ENCODE measurements at regions not wholly inside any gene's neighbourhood (a gene's known extent, or its start where the extent isn't known, plus 50 kb on each side); places are given as distances from the start of the nearest gene placed in this dataset.
A peak's percentile ranks its signal among the peaks of the same experiment; 100 is the strongest.

DNA sequence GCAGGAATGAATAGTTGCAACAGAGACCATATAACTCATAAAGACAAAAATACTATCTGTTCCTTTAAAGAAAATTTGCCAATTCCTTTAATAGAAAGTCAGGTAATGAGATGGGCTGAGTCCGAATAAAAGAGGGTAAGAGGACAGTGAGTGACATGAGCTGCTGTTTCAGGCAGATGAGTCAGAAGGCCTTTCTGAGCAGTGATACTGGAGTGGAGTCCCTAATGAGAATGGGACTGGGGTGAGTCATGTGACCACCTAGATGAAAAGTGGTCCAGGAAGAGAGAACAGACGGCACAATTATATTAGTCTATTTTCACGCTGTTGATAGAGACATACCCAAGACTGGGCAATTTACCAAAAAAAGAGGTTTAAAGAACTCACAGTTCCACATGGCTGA is 393.7 kb downstream of the BCL11B start:
- no CpG with 5 or more reads among the region's 3 CpGs for WGBS, 2 donors (ENCODE audit: extremely low coverage in 2 of 2, insufficient read length in 2 of 2, insufficient replicate concordance in 1 of 2)
- Histone ChIP-seq H2BK12ac (ENCODE audit: low read length) (no peak overlapping the region), H3K9ac (ENCODE audit: low read depth, low read length, poor library complexity) (no peak overlapping the region), H2BK5ac (ENCODE audit: low read length) (no peak overlapping the region), H2AFZ (ENCODE audit: low read length) (no peak overlapping the region), H3K4me2 (ENCODE audit: insufficient read depth, low read length, poor library complexity, severe bottlenecking) (no peak overlapping the region), H2AK5ac (ENCODE audit: low read depth, low read length) (no peak overlapping the region), H3K4ac (ENCODE audit: low read length) (no peak overlapping the region), H3K27me3 (ENCODE audit: control insufficient read depth in 3 of 3, insufficient read depth in 3 of 3, low read depth in 1 of 3, low read length in 3 of 3) (no peaks in the 10 kb centered on the region), H2BK15ac (ENCODE audit: low read length) (no peak overlapping the region), H3K9me3 (replicated peaks in 1 of 2; ENCODE audit: control insufficient read depth in 2 of 2, insufficient read depth in 1 of 2, low read depth in 1 of 2, low read length in 2 of 2) (no peaks in the 10 kb centered on the region), H3K18ac (ENCODE audit: low read length) (no peak overlapping the region), H4K91ac (ENCODE audit: low read depth, low read length, poor library complexity) (no peak overlapping the region), H3K23ac (ENCODE audit: low read depth, low read length, poor library complexity) (no peak overlapping the region), H3K79me1 (ENCODE audit: low read depth, low read length) (no peaks in the 10 kb centered on the region), H3K14ac (ENCODE audit: low read length) (no peak overlapping the region), H4K8ac (ENCODE audit: low read depth, low read length) (no peak overlapping the region), H3K4me1 (ENCODE audit: control insufficient read depth in 2 of 2, insufficient read depth in 1 of 2, low read depth in 1 of 2, low read length in 2 of 2) (no peaks in the 10 kb centered on the region), H3K27ac (replicated peaks; ENCODE audit: low read length) (no peak overlapping the region), H3K36me3 (replicated peaks in 1 of 2; ENCODE audit: control insufficient read depth in 2 of 2, insufficient read depth in 2 of 2, low read length in 2 of 2) (no peaks in the 10 kb centered on the region), H3K4me3 (ENCODE audit: low read length in 2 of 2) (no peak overlapping the region), H2BK120ac (ENCODE audit: low read depth, low read length) (no peak overlapping the region)
- DNase-seq (ENCODE audit: low spot score): no peak

DNA sequence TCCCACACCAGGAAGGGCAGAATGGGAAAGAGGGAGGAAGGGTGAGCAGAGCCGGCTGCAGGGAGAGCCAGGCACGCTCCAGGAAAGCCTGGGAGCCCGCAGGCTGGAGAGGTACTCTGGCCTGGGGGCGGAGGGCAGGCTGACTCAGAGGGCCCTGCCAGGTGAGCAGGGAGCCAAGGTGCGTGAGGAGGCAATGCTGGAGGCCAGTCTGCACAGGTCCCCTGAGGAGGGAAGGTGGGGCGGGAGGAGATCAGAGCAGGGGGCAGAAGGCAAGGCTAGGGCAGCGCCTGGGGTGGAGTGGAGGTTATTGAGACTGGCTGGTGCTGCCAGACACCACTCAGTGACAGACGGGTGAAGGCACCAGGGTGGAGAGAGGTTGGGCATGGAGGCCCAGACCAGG is 385.0 kb downstream of the BCL11B start:
- H2AK5ac ChIP-seq (ENCODE audit: low read depth, low read length): peak overlapping the region; percentile 87
- no peak overlapping the region for H3K27ac ChIP-seq (replicated peaks; ENCODE audit: low read length)
- peaks cover 0 to 3% of the 10 kb centered on the region in 2 donors for H3K9me3 ChIP-seq (replicated peaks in 1 of 2; ENCODE audit: control insufficient read depth in 2 of 2, insufficient read depth in 1 of 2, low read depth in 1 of 2, low read length in 2 of 2)
- no peak overlapping the region for H3K23ac ChIP-seq (ENCODE audit: low read depth, low read length, poor library complexity)
- peak overlapping the region; percentile 53 for H3K18ac ChIP-seq (ENCODE audit: low read length)
- H3K79me1 ChIP-seq (ENCODE audit: low read depth, low read length): no peaks in the 10 kb centered on the region
- H4K8ac ChIP-seq (ENCODE audit: low read depth, low read length): peak overlapping the region; percentile 99
- H3K4me3 ChIP-seq (ENCODE audit: low read length in 2 of 2): no peak overlapping the region
- H3K4ac ChIP-seq (ENCODE audit: low read length): no peak overlapping the region
- H3K27me3 ChIP-seq (ENCODE audit: control insufficient read depth in 3 of 3, insufficient read depth in 3 of 3, low read depth in 1 of 3, low read length in 3 of 3): peaks cover 0 to 3% (median 0%) of the 10 kb centered on the region in 3 experiments
- no peak for DNase-seq (ENCODE audit: low spot score)
- no peak overlapping the region for H2BK12ac ChIP-seq (ENCODE audit: low read length)
- no peak overlapping the region for H2BK120ac ChIP-seq (ENCODE audit: low read depth, low read length)
- peak overlapping the region; percentile 71 for H2BK15ac ChIP-seq (ENCODE audit: low read length)
- no peak overlapping the region for H3K9ac ChIP-seq (ENCODE audit: low read depth, low read length, poor library complexity)
- peak overlapping the region; percentile 7 for H2BK5ac ChIP-seq (ENCODE audit: low read length)
- H3K14ac ChIP-seq (ENCODE audit: low read length): peak overlapping the region; percentile 2
- peak overlapping the region; percentile 10 for H4K91ac ChIP-seq (ENCODE audit: low read depth, low read length, poor library complexity)
- H2AFZ ChIP-seq (ENCODE audit: low read length): no peak overlapping the region
- no CpG with 5 or more reads among the region's 8 CpGs for WGBS, 2 donors (ENCODE audit: extremely low coverage in 2 of 2, insufficient read length in 2 of 2, insufficient replicate concordance in 1 of 2)
- no peaks in the 10 kb centered on the region for H3K36me3 ChIP-seq (replicated peaks in 1 of 2; ENCODE audit: control insufficient read depth in 2 of 2, insufficient read depth in 2 of 2, low read length in 2 of 2)
- H3K4me1 ChIP-seq (ENCODE audit: control insufficient read depth in 2 of 2, insufficient read depth in 1 of 2, low read depth in 1 of 2, low read length in 2 of 2): peaks cover 0 to 14% of the 10 kb centered on the region in 2 donors
- H3K4me2 ChIP-seq (ENCODE audit: insufficient read depth, low read length, poor library complexity, severe bottlenecking): no peak overlapping the region

DNA sequence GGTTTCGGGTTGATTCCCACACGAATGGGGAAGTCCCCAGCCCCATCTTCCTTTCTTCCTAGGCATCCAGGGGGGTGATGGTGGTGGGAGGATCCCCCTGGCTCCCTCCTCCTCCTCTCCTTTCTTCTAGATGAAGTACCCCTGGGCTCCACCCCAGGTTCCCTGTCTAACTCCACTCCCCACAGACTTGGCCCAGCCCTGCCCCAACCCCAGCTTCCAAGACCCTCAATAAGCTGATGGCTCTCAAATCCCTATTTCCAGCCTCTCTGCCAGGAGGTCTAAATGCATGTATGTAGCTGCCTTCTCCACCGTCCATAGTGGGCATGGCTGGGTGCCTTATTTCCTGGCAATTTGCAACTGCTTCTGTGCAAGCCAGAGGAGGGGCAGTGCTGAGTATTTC is 383.7 kb downstream of the BCL11B start:
- Histone ChIP-seq H3K4me2 (ENCODE audit: insufficient read depth, low read length, poor library complexity, severe bottlenecking) (no peak overlapping the region), H2BK15ac (ENCODE audit: low read length) (no peak overlapping the region), H3K27me3 (ENCODE audit: control insufficient read depth in 3 of 3, insufficient read depth in 3 of 3, low read depth in 1 of 3, low read length in 3 of 3) (peaks cover 0 to 3% (median 0%) of the 10 kb centered on the region in 3 experiments), H2BK120ac (ENCODE audit: low read depth, low read length) (no peak overlapping the region), H3K4me3 (ENCODE audit: low read length in 2 of 2) (peak overlapping the region in 1 of 2 donors; percentile 8), H4K91ac (ENCODE audit: low read depth, low read length, poor library complexity) (no peak overlapping the region), H3K23ac (ENCODE audit: low read depth, low read length, poor library complexity) (no peak overlapping the region), H2AK5ac (ENCODE audit: low read depth, low read length) (no peak overlapping the region), H3K18ac (ENCODE audit: low read length) (peak overlapping the region; percentile 21), H2BK5ac (ENCODE audit: low read length) (no peak overlapping the region), H3K9me3 (replicated peaks in 1 of 2; ENCODE audit: control insufficient read depth in 2 of 2, insufficient read depth in 1 of 2, low read depth in 1 of 2, low read length in 2 of 2) (peaks cover 0 to 3% of the 10 kb centered on the region in 2 donors), H3K79me1 (ENCODE audit: low read depth, low read length) (no peaks in the 10 kb centered on the region), H3K9ac (ENCODE audit: low read depth, low read length, poor library complexity) (no peak overlapping the region), H3K4ac (ENCODE audit: low read length) (no peak overlapping the region), H3K36me3 (replicated peaks in 1 of 2; ENCODE audit: control insufficient read depth in 2 of 2, insufficient read depth in 2 of 2, low read length in 2 of 2) (no peaks in the 10 kb centered on the region), H3K27ac (replicated peaks; ENCODE audit: low read length) (no peak overlapping the region), H3K14ac (ENCODE audit: low read length) (no peak overlapping the region), H3K4me1 (ENCODE audit: control insufficient read depth in 2 of 2, insufficient read depth in 1 of 2, low read depth in 1 of 2, low read length in 2 of 2) (peaks cover 0 to 14% of the 10 kb centered on the region in 2 donors), H4K8ac (ENCODE audit: low read depth, low read length) (no peak overlapping the region), H2BK12ac (ENCODE audit: low read length) (no peak overlapping the region), H2AFZ (ENCODE audit: low read length) (no peak overlapping the region)
- WGBS, 2 donors (ENCODE audit: extremely low coverage in 2 of 2, insufficient read length in 2 of 2, insufficient replicate concordance in 1 of 2): no CpG with 5 or more reads among the region's 3 CpGs
- no peak for DNase-seq (ENCODE audit: low spot score)

DNA sequence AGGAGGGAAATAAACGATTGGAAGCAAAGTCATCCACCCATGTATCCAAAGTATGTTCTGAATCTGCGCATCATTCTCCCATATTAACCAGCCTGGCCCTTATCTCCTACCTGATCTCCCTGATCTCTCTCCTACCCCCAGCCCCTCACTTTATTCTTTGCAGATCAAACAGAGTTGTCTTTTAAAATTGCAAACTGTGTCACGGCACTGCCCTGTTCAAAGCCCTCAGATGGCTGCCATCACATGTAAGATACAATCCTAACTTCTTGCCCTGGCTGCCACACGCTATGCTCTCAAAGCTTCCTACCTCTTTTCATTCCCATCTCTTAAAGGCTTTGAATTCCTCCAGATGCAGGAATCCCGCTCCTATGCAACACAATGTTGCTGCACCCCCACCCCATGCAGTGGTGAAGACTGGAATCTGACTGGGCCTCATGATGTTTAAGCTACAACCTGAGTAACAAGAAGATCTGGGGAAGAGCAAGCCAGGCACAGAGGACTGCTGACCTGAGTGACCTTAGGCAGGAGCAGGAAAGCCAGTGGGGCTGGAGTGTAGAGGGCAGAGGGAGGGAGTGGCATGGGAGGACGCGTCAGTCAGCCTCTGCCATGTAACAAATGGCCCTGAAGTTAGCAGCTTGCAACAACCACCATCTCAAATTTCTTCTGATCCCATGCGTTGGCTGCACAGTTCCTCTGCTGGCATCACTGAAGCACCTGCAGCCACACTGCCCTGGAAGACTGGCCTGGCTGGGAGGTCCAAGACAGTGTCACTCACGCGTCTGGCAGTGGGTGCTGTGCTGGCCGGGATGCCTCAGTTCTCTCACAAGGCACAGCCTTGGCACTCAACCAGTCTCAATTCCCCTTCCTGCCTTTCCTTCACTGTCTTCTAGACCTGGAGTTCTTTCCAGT is 382.8 kb downstream of the BCL11B start:
- Histone ChIP-seq H2BK120ac (ENCODE audit: low read depth, low read length) (no peak overlapping the region), H3K9me3 (replicated peaks in 1 of 2; ENCODE audit: control insufficient read depth in 2 of 2, insufficient read depth in 1 of 2, low read depth in 1 of 2, low read length in 2 of 2) (peaks cover 0 to 3% of the 10 kb centered on the region in 2 donors), H2BK12ac (ENCODE audit: low read length) (no peak overlapping the region), H3K23ac (ENCODE audit: low read depth, low read length, poor library complexity) (no peak overlapping the region), H3K14ac (ENCODE audit: low read length) (no peak overlapping the region), H3K27me3 (ENCODE audit: control insufficient read depth in 3 of 3, insufficient read depth in 3 of 3, low read depth in 1 of 3, low read length in 3 of 3) (peaks cover 0 to 3% (median 0%) of the 10 kb centered on the region in 3 experiments), H3K36me3 (replicated peaks in 1 of 2; ENCODE audit: control insufficient read depth in 2 of 2, insufficient read depth in 2 of 2, low read length in 2 of 2) (no peaks in the 10 kb centered on the region), H3K4ac (ENCODE audit: low read length) (no peak overlapping the region), H2AFZ (ENCODE audit: low read length) (no peak overlapping the region), H3K18ac (ENCODE audit: low read length) (peak overlapping the region; percentile 68), H3K9ac (ENCODE audit: low read depth, low read length, poor library complexity) (no peak overlapping the region), H2AK5ac (ENCODE audit: low read depth, low read length) (no peak overlapping the region), H3K4me3 (ENCODE audit: low read length in 2 of 2) (no peak overlapping the region), H2BK15ac (ENCODE audit: low read length) (no peak overlapping the region), H4K8ac (ENCODE audit: low read depth, low read length) (no peak overlapping the region), H3K4me2 (ENCODE audit: insufficient read depth, low read length, poor library complexity, severe bottlenecking) (no peak overlapping the region), H4K91ac (ENCODE audit: low read depth, low read length, poor library complexity) (no peak overlapping the region), H3K4me1 (ENCODE audit: control insufficient read depth in 2 of 2, insufficient read depth in 1 of 2, low read depth in 1 of 2, low read length in 2 of 2) (peaks cover 0 to 14% of the 10 kb centered on the region in 2 donors), H3K27ac (replicated peaks; ENCODE audit: low read length) (no peak overlapping the region), H3K79me1 (ENCODE audit: low read depth, low read length) (no peaks in the 10 kb centered on the region), H2BK5ac (ENCODE audit: low read length) (peak overlapping the region; percentile 49)
- WGBS, 2 donors (ENCODE audit: extremely low coverage in 2 of 2, insufficient read length in 2 of 2, insufficient replicate concordance in 1 of 2): no CpG with 5 or more reads among the region's 11 CpGs
- no peak for DNase-seq (ENCODE audit: low spot score)
